Bone marrow (tissue), 2 donors: ENCODE measurements at regions not wholly inside any gene's neighbourhood (a gene's known extent, or its start where the extent isn't known, plus 50 kb on each side); places are given as distances from the start of the nearest gene placed in this dataset.
"Not testable (repeated sequence)": the region's sequence is repeated elsewhere in the genome, so short reads cannot be mapped to it uniquely, and the experiment has no call there.

Source experiments
- DNase-seq, 2 donors: peaks; one replicate each; lab custom pipeline; 2025; lab: John Stamatoyannopoulos, UW

DNA sequence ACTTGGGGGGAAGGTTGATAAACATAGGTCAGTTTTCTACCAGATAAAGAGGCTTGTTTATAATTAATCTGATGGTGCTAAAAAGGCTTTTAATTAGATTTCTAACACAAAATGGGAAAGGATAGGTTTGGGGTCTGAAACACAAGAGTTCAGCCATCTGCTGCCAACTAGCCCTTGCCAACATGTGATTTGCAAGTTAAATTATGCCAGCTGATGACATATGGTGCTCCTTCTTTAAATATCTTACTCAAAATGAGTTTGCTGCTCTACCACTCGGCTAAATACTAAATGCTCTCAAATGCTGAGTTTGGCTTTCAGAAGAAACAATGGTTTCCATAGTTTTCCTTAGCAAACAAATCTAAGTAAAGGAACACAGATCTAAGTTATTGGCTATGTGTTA is 557.8 kb upstream of the CCDC54 start:
- DNase-seq = no peak

- no peak for DNase-seq
These were observed 556.4 kb upstream of the CCDC54 start for GRCh38 chr3:106820726-106821362.

DNA sequence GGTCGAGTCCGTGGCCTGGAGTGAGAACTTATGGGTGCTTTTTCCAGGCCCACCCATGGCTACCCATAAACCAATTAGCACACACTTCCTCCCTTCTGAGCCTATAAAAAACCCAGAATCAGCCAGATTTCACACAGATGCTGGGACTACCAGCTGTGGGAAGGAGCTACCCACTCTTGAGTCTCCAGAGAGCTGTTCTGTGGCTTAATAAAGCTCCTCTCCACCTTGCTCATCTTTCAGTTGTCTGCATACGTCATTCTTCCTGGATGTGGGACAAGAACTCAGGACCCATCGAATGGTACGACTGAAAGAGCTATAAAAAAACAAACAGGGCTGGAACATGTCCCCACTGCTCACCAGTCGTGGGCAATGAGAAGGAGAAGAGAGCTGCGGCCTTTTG is 555.4 kb upstream of the CCDC54 start:
- DNase-seq = no peak

GRCh38 chr3:106822204-106822603 is 555.0 kb upstream of the CCDC54 start:
- DNase-seq = no peak

- no peak for DNase-seq
These were observed 553.5 kb upstream of the CCDC54 start for GRCh38 chr3:106823701-106824100.

- DNase-seq = no peak
These were observed 552.4 kb upstream of the CCDC54 start for GRCh38 chr3:106824856-106825255.

DNA sequence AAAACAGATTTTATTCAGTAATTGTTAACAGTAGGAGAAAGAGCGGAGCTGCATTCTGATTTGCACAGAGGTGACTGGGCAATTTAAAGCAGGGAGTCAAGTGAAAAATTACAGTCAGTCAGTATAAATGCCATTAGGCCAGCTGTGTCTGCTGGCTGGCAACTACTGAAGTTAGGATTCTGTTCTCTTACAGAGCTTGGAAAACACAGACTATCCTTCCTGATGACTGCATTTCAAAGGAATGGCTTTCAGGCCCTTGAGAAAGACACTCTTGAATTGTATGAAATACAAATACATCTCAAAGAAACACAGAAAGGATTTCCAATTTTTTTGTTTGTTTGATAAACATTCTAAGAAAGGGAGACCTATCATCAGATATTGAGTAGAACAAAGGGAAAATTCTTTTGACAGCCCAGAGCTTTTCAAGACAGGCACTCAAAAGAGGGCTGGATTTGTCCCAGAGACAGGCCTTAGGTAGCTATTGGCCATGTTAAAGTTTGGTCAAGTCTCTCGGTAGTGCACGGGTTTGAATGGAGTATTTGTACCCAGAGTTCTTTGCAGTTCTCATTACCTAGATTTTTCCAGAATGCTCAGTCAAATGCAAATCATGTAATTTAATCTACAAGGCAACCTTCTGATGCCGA is 551.2 kb upstream of the CCDC54 start:
- DNase-seq = no peak

DNA sequence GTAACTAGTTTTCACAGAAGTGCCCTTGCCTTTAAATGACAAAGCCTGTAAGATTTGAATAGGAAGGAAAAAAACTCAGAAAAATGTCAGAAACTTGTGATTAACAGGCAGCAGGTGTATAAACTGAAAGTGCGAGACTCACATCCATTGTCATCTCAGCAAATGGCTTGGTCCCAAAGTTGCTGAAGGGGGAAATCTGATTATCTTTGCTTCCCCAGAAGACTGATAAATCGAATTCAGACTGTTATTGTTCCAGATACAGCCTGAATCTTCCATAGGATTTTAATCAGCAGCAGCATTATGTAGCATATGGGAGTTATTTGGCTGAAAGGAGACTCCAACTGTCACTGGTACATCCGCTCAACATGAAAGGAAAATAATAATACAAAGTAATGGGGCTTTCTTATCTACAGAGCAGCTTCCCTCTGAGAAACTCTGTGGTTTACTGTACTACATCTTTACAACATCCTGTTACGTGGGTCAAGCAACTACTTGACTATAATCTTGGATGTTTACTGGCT is 550.4 kb upstream of the CCDC54 start:
- DNase-seq = no peak

DNA sequence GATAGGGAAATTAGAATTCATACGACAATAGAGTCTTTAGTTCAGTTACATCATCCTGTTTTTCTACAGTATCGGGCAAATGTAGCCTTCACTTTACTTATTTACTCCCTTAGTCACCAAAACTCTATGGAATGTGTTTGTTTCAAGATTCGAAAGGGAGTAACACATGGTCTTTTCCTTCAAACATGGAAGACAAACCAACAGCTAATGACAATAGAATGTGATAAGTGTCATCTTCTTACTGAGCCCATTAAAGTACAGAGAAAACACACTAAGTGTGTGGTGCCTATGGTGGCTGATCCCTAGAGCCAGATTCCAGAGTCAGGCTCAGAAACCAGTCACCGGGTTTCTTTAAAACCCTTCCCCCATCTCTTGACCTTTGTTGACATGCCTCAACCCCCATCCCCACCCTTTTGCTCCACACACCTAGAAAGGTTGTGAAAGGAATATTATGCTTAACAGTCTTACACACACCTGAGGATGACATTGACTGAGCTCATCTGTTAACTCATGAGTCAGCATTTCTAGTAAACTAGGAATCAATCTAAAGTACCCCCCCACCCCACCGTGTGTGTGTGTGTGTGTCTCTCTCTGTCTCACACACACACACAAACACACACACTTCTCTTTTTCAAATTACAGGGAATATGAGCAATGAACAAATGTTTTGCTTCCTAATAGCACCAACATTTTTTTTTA is 549.6 kb upstream of the CCDC54 start:
- no peak for DNase-seq

GRCh38 chr3:106829206-106829605 is 548.0 kb upstream of the CCDC54 start:
- DNase-seq = no peak

DNA sequence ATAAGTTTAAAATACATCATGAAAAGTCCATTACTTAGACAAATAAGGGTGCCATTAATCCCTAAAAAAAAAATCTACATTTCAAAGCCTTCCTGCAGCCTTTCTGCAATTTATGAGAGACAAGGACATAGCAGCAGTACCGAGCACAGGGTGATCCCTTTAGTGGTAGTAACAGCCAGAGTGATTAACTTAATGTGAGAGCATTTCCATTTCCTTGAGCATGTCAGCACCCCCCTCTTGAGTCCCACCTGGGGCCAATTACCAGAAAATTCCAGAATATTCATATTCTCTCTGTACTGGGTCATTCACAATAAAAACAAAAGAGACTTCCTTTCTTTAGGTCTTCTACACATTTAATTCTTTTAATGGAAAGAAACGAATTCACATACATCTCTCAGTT is 546.9 kb upstream of the CCDC54 start:
- no peak for DNase-seq

DNA sequence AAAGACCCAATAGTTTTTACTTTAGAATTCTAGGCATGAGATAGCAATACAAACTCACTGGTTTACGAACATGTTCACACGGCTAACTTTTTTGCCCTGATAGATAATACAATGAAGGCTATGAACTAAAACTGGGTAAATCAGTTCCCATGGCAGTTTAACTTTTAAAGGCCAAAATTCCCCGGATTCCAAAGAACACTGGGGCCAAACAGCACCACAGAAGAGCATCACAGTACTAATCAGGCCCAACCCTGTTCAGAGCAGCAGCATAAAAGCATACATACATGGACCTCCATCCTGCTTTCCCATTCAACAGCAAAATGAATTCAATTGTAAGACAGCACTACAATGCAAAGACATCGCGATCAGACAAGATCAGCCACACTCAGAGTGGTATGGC is 540.3 kb upstream of the CCDC54 start:
- DNase-seq = no peak

GRCh38 chr3:106837616-106838015 is 539.6 kb upstream of the CCDC54 start:
- DNase-seq = no peak

DNA sequence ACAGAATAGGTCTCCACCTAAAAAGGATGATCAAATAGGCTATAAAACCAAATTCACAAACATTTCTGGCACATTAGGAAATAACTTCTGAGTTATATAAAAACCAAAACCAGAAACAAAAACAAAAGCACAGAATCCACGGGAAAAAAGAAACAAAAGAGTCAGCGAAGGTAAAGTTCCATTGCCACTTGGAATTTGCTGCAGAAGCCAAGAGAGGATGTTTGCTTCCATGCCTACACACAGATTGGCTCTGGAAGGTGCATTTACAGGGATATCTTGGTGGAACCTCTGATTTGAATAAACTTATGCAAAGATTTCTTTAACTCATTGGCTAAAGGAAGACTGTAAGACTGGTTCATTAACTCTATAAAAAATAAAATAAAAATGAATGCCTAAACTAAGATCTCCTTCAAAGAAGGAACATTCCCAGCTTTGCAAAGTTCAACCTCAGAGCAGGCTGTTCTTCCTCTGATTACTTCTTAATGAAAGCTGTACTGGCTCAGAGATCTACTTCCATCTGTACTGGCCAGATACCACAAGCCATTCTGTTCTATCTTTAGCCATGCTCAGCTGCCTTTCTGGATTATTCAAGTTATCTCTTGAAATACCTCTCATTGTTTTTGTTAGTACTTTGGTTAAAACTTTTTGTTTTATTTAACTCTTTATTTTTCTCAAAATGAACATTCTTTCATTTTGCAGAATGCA is 537.5 kb upstream of the CCDC54 start:
- no peak for DNase-seq

DNA sequence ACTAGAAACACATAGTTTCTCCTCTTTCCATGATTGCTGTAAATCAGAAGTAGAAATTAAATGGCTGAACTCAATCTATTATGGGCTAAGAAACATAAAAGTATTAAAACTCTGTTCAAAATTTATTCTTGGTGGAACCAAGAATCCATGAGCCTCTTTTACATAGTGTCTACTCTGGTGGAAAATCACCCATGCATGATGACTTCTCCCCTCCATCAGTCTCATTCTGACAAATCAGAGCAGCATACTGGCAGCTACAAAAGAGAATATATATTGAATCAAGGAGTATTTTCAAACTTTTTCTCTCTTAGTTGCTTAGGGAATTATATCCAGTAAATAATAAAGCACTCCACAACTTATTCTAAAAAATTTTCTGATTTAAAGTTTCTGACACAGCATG is 536.9 kb upstream of the CCDC54 start:
- no peak for DNase-seq

GRCh38 chr3:106842151-106842550 is 535.1 kb upstream of the CCDC54 start:
- DNase-seq = no peak

GRCh38 chr3:106844638-106845037 is 532.6 kb upstream of the CCDC54 start:
- no peak for DNase-seq

GRCh38 chr3:106848099-106848498 is 529.1 kb upstream of the CCDC54 start:
- no peak for DNase-seq

GRCh38 chr3:106850437-106850836 is 526.8 kb upstream of the CCDC54 start:
- DNase-seq = no peak

GRCh38 chr3:106858321-106858720 is 518.9 kb upstream of the CCDC54 start:
- not testable (repeated sequence) for DNase-seq

- DNase-seq = no peak
These were observed 517.1 kb upstream of the CCDC54 start for GRCh38 chr3:106860182-106860581.

DNA sequence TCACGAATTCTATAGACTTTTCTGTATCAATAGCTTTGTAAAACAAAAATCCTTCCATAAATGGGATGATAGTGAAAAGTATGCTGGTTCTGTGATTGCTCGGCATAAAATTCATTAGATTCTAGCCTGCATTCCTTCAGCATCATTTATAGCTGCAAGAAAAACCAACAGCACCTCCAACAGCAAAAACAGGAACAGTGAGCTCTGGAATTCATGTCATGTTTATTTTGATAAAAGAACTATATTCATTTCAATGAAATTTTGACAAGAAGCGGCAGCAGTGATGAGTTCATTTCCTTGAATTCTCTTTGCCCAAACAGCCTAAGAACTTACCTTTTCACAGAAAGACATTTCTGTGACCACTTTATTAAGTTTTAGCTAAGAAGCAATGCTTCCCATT is 515.2 kb upstream of the CCDC54 start:
- DNase-seq = no peak

GRCh38 chr3:106877627-106878026 is 499.6 kb upstream of the CCDC54 start:
- DNase-seq = no peak
